HEK293T (cell line): ENCODE measurements at regions not wholly inside any gene's neighbourhood (a gene's known extent, or its start where the extent isn't known, plus 50 kb on each side); places are given as distances from the start of the nearest gene placed in this dataset.

Experiments
- BHLHE40 ChIP-seq: fragments of 450-650 bp; IDR thresholded peaks from 2 replicates; pipeline ENCODE4 v1.6.1; 2016; ENCODE audit warnings: mild to moderate bottlenecking, moderate library complexity, borderline replicate concordance
- ELF4 ChIP-seq: fragments of 450-650 bp; IDR thresholded peaks from 2 replicates; pipeline ENCODE4 v1.6.1; 2017; ENCODE audit warnings: antibody characterized with exemption
- FOXM1 ChIP-seq: fragments of 450-650 bp; IDR thresholded peaks from 2 replicates; pipeline ENCODE4 v1.6.1; 2017; ENCODE audit warnings: mild to moderate bottlenecking, borderline replicate concordance
- NFRKB ChIP-seq: fragments of 450-650 bp; IDR thresholded peaks from 2 replicates; pipeline ENCODE4 v1.6.1; 2016; ENCODE audit warnings: mild to moderate bottlenecking, moderate library complexity
- SP1 ChIP-seq: fragments of 450-650 bp; IDR thresholded peaks from 2 replicates; pipeline ENCODE4 v1.6.1; 2017
- TF ChIP-seq, protein P1 (sequence below): fragments of 450-650 bp; IDR thresholded peaks from 2 replicates; pipeline ENCODE4 v1.6.1; 2016

GRCh38 chr2:160609346-160609745 lies 115.7 kb upstream of the RBMS1 start:
- TF ChIP-seq SP1 (no peak), ELF4 (no peak), NFRKB (no peak), FOXM1 (no peak), BHLHE40 (no peak)
- TF ChIP-seq, protein P1, sequence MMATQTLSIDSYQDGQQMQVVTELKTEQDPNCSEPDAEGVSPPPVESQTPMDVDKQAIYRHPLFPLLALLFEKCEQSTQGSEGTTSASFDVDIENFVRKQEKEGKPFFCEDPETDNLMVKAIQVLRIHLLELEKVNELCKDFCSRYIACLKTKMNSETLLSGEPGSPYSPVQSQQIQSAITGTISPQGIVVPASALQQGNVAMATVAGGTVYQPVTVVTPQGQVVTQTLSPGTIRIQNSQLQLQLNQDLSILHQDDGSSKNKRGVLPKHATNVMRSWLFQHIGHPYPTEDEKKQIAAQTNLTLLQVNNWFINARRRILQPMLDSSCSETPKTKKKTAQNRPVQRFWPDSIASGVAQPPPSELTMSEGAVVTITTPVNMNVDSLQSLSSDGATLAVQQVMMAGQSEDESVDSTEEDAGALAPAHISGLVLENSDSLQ = no peak
